Gastrocnemius medialis (tissue), 4 donors: ENCODE measurements at regions not wholly inside any gene's neighbourhood (a gene's known extent, or its start where the extent isn't known, plus 50 kb on each side); places are given as distances from the start of the nearest gene placed in this dataset.

Experiments
- POLR2A ChIP-seq, 2 donors: fragments of 450-650 bp; IDR thresholded peaks; one replicate each; pipeline ENCODE4 v1.6.1; 2017; ENCODE audit warnings: antibody characterized with exemption in 2 of 2, mild to moderate bottlenecking in 2 of 2, moderate library complexity in 2 of 2
- TF ChIP-seq, protein P1 (sequence below), 5 experiments: fragments of 450-650 bp in 3 of 5; fragments of 200-600 bp in 2 of 5; sonication (generic) in 2 of 5; IDR thresholded peaks in 4 of 5; conservative IDR thresholded peaks in 1 of 5; 1 replicate in 4 of 5; 2 replicates in 1 of 5; pipeline ENCODE4 v1.5.1; 2016 to 2019; ENCODE audit warnings: antibody characterized with exemption in 5 of 5, mild to moderate bottlenecking in 3 of 5, moderate library complexity in 3 of 5

DNA sequence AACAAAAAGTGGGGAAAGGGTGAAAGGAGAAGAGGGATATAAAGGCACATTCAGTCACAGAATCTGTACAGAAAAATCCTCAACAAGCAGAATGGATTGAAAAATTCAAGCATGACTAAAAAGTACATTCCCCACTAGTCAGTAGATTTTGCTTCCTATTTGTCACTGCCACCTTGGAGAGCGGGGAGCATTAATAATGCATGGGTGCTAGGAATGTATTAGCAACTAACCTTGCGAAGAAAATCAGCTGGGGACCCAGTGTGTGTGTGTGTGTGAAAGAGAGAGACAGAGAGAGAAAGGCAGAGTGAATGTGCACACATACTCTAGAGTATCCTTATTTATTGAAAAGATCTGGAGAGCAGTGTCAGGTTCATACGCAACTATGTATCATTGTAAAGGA, 968.7 kb upstream of the ZEB2 start:
- TF ChIP-seq, protein P1, sequence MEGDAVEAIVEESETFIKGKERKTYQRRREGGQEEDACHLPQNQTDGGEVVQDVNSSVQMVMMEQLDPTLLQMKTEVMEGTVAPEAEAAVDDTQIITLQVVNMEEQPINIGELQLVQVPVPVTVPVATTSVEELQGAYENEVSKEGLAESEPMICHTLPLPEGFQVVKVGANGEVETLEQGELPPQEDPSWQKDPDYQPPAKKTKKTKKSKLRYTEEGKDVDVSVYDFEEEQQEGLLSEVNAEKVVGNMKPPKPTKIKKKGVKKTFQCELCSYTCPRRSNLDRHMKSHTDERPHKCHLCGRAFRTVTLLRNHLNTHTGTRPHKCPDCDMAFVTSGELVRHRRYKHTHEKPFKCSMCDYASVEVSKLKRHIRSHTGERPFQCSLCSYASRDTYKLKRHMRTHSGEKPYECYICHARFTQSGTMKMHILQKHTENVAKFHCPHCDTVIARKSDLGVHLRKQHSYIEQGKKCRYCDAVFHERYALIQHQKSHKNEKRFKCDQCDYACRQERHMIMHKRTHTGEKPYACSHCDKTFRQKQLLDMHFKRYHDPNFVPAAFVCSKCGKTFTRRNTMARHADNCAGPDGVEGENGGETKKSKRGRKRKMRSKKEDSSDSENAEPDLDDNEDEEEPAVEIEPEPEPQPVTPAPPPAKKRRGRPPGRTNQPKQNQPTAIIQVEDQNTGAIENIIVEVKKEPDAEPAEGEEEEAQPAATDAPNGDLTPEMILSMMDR (IDR thresholded peaks at IDR 0.05 in 4 of 5, conservative IDR thresholded peaks at IDR 0.05 in 1 of 5), result no peak
- no peak for TF ChIP-seq POLR2A (IDR thresholded peaks at IDR 0.05)
